ENCODE measurements at regions not wholly inside any gene's neighbourhood (a gene's known extent, or its start where the extent isn't known, plus 50 kb on each side); places are given as distances from the start of the nearest gene placed in this dataset.
"Not testable (repeated sequence)": the region's sequence is repeated elsewhere in the genome, so short reads cannot be mapped to it uniquely, and the experiment has no call there.

DNA sequence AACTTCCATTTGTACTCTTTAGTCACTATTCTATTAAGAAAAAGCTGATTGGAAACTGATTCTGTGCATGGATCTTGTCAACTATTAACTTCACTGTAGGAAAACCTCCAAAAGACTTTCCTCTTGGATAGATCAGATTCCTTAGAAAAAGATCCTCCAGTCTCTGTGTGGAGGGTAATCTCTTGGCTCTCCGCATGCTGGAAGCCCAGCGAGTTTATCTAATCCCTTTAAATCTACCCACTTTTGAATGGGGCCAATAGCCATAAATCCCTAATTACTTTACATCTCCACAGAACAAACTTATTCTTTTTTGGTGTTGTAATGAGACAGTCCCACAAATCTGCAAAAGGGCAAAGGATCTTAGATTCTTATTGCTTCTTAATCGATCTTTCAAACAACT, 1206.4 kb upstream of the ADGRL4 start:
- DNase-seq: no peak

DNA sequence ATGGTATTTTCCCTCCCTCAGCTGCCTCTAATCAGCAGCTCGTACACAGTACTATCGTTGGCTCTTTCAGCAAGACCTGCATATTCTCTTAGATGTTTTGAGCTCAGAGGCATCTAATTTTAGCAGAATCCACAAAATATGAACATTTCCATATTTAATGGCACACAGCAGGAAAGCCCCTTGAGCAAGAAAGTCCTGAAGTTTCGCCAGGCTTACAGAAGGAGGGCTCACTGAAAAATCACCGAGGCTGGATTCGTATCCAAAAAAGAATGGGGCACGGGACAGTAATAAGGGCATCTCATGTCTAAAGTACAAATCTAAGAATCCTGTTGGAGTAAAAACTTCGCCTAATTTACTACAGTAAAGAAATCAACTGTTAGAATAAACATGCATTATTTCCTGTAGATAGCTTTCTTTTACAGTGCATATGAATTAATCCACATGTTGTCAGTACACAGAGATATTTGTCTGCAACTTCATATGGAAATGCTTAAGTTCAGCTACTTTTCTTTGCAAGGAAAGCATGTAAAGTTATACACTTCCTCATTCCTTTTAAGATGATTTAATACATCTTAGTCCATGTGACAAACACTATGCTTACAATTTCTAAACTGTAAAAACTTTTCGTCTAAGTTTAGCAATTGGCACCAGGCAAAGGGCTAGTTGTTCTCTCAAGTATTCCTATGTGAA, 1205.3 kb upstream of the ADGRL4 start:
- no peak for DNase-seq

DNA sequence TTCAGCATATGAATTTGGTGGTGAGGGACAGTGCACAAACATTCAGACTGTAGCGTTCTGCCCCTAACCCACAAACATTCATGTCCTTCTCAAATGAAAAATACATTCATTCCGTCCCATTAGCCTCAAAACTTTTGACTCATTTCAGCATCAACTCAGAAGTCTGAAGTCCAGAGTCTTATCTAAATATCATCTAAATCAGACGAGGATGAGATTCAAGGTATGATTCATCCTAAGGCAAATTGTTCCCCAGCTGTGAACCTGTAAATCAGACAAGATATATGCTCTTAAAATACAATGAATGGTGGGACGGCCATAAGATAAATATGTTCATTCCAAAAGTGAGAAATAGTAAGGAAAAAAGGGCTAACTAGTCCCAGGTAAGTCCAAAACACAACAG, 1195.6 kb upstream of the ADGRL4 start:
- DNase-seq: no peak

DNA sequence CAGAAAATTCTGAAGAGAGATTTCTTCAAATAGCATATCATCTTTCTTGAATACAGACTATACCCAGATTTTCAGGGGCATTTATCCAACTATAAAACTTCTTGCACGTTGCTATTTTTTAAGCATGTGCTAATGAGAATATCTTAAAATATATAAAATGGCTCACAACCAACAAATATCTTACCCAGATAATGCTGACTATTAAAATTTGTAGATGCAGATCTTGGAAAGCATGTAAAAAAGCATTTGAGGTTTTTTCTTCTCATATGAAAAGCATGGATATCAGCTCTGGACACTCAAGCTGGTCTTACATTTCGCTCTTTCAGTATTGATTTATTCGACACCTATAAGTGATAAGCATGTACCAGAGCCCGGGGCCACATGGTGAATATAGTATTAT, 1187.7 kb upstream of the ADGRL4 start:
- DNase-seq: no peak

DNA sequence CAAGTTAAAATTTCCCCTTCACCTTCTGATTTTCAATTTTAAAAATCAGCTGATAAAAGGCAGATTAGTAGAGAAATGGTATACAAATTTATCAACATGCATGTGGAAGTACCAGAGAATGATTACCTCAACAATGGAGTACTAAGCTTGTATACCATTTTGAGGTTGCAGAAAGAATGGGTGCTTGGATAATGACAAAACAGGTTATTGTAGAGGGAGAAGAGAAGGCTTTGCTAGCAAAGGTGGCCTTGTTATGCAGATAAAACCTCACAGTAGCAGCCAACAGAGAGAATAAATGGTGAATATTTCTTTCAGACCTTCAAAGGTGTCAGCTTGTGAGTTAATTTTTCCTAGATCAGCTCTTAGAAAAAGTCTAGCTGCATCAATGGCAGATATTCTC, 1174.9 kb upstream of the ADGRL4 start:
- no peak for DNase-seq

DNA sequence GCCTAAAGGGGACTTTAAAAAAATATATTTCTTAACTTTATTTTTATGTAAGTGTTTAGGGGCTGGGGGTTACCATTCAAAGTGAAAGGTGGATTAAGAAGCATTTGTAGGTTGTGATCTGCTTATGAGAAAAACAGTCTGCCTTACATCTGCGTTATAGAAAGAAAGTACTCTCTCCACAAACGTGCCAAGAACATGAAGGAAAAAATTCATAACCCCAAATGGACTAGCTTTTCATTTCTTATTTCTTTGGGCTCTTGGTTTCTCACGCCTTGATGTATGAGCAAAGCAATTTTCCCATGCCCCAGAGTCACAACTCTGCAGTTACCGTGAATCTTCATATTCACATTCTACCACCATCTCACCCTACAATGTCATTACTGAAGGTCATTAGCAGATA, 1165.1 kb upstream of the ADGRL4 start:
- DNase-seq: no peak

DNA sequence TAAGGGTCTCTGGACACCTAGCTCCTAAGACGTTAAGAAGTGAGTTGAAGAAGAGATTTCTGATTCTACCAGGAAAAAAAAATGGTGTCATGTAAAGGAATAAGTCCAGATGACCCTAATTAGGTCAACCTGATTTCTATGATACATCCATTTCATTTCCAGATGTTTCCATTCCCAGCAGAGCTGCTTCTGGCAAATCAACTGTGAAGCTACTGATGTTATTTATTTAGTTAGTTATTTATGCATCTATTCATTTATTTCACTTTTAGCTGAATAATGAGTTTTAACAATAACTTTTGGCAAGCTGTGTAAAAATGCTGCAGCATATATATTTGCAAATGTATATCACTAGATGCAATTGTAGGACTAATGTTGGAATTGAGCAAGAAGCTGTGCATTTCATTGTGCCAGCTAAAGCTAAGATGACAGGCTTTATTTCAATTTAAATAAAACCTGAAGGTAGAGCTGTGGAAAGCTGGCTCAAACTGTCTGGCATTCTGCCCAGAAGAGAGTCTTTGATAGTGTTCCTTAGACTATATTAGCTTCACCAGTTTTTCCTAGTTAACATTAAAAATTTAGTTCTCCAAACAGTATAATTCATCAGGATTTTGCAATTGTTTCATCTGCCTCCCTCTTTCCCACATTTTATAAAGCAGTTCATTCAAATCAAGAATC, 1164.4 kb upstream of the ADGRL4 start:
- no peak for DNase-seq

DNA sequence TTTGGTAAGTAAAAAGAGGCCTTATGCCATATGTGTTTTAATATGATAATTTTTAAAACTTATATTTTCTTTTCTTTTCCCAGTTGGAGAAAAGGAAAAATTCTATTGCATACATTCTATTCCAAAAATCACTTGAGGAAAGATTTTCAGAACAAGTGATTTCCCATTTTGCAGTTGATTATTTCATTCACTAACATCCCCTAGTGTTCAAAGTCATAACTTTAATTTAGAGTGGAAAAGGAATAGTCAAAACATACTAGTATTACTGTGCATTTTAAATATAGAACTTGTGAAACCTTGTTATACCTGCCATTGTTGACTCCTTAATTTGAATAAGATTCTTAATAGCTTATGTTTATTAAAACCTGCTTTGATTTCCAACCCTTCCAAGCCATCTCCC, 1157.6 kb upstream of the ADGRL4 start:
- DNase-seq: no peak

DNA sequence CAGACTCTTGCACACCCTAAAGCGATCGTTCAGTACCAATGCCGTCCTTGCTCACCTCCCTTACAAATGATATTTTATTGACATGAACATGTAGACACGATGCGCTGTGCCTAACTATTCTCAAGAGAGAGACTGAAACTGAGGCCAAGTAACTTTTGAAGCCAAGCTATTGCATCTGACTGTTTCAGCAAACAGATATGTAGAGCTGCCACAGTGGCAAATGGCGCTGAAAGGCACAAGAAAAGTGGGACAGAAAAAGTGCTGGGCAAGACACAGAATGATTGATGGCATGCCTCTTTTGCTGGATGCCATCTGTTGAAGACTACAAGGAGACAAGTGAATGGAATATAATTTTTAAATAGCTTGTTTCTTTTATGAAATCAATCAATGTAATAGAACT, 1157.2 kb upstream of the ADGRL4 start:
- DNase-seq: no peak

DNA sequence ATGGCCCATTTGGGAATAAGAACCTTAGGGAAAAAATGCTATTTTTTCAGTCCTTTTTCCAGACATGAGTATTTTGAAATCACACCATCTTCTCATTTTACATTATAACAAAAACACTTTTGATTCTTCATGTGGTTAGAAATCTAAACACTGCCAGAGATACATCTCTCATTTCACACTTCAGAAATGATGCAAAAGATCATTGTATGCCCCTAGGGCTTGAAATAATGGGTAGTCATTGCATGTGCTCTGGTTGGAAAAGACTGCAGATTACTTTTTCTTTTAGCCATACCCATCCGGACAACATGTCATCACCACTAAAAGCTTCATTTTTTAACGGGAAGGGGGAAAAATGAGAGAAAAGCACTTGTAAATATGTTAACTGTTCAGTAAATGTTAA, 1152.2 kb upstream of the ADGRL4 start:
- DNase-seq: no peak

DNA sequence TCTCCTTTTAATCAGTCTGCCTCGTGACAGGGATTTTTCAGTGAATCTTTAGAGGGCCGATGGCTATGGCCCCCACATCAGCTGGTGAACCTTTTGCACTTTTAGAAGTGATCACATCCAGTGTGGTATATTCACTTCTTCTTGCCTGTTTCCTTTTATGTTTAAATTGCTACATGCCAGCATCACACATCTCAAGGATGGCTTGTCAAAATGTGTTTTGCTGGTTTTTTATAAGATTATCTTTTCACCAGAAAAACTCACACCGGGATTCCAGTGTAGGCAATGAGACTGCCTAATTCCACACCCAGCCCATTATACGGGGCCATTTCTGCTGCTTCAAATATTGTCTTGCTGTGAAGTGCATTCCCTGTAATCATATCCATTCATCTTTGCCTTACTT, 1151.7 kb upstream of the ADGRL4 start:
- DNase-seq: no peak

DNA sequence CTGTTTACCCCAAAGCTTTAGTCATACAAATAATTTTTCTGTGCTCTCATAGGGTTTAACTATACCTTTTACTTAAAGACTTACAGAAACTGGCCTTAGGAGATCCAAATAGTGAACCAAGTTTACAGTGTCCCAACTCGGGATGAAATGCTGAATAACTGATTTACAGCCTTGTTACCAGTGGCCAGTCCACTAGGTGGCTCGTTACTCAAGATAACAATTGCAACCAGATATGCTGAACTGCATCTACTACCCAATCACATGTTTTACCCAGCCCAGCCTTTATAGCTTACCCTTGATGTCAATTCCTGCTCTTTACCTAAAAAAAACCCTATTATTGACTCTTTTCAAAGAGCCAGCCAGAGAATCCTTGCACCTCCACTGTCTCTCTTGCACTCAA, 1148.8 kb upstream of the ADGRL4 start:
- no peak for DNase-seq

DNA sequence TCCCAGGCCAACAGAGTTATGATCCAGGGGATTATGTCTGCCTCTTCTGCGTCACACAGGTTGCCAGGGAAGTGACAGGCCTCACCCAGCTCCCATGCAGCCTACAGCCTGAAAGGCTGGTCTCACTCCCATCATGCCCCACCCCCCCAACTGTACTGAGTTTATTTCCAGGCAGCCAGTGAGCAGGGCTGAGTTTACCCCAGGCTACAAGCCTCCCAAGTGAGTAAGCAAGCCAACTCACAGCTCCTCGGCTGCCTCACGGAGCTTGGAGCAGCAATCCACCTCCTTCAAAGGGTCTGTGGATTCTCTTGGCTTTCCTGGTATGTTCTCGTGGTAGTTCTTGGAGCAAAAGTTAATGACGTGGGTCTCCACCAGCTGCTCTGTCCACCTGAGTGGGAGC, 1147.6 kb upstream of the ADGRL4 start:
- DNase-seq: no peak

DNA sequence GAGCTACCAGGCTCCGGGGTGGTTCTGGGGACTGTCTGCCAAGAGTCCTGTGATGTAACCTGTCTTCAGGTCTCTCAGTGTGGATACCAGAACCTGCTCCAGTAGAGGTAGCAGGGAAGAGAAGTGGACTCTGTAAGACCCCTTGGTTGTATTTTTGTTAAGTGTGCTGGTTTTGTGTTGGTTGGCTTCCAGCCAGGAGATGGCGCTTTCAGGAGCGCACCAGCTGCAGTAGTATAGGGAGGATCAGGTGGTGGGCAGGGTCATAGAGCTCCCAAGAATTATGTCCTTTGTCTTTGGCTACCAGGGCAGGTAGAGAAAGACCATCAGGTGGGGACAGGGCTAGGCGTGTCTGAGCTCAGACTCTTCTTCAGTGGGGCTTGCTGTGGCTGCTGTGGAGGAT, 1147.2 kb upstream of the ADGRL4 start:
- DNase-seq: no peak

DNA sequence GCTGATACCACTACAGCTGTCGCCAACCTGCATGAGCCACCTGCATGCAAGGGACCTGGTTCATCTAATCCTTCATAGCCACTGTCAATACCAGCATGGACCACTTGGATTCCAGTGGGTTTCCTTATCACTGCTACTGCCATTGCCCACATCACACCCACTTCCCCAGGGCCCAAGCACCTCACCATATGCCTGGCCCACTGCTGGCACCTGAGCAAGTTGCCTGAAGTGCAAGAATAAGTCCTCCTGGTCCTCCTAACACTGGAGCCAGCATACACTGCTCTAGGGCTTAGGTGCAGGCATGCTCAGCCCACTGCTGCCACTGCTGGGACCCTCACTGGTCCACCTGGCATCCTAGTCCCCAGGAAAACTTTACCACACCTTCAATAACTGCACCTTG, 1136.8 kb upstream of the ADGRL4 start:
- no peak for DNase-seq

DNA sequence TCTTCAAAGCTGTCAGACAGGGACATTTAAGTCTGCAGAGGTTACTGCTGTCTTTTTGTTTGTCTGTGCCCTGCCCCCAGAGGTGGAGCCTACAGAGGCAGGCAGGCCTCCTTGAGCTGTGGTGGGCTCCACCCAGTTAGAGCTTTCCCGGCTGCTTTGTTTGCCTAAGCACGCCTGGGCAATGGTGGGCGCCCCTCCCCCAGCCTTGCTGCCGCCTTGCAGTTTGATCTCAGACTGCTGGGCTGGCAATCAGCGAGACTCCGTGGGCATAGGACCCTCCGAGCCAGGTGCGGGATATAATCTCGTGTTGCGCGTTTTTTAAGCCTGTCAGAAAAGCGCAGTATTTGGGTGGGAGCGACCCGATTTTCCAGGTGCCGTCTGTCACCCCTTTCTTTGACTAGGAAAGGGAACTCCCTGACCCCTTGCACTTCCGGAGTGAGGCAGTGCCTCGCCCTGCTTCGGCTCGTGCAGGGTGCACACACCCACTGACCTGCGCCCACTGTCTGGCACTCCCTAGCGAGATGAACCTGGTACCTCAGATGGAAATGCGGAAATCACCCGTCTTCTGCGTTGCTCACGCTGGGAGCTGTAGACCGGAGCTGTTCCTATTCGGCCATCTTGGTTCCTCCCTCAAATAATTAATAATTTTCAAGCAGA, 1131.5 kb upstream of the ADGRL4 start:
- DNase-seq: not testable (repeated sequence)

DNA sequence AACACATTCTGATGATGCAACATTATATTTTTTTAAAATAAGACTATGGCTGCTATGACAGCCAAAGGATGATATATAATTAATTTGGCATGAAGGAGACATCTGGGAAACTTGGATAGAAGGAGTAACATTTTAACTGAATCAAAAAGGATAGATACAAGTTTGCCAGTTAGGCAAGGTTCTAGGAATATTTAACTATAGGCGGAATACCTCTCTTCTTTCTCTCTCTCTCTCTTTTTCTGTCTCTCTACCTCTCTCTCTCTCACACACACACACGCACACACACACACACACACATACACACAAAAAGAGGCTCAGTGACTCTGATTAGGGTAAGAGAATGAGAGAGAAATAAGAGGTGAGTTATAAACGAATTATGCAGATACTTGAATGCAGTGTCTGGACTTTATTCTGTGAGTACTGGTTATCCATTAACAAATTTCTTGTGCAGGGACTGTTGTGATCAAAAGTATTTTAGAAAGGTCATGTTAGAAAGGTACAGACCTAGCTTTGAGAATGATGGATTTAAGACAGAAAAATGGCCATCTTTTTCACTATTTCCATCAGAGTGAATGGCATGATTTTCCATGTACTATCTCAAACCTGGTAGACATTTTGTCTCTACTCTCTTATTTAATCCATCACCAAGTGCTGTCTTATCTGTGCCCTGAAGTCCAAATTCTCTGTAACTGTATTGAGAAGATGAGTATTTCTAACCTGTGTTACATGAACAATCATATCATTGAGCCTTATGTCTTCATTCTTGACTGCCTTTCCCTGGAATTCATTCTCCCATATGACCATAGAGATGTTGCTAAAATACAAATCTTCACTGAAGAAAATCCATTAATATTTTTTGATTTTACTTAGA, 1106.9 kb upstream of the ADGRL4 start:
- DNase-seq: no peak

DNA sequence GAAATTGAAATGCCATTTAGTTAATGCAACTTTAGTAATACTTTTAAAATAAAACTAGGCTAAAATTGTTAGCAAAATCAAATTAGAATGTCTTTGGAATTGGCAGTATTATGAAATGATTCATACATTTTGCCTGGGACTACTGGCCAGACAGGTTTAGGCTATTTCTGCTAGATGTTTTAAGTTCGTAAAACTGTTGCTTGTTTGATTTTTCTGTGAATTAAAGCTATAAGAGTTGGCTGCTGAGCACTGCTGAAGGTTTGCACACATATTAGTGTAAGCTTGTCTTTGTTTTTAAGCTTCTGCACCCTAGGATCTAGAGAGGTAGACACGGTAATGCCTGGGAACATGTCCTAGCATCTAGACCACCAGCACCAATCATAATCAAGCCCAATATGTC, 1094.6 kb upstream of the ADGRL4 start:
- no peak for DNase-seq

DNA sequence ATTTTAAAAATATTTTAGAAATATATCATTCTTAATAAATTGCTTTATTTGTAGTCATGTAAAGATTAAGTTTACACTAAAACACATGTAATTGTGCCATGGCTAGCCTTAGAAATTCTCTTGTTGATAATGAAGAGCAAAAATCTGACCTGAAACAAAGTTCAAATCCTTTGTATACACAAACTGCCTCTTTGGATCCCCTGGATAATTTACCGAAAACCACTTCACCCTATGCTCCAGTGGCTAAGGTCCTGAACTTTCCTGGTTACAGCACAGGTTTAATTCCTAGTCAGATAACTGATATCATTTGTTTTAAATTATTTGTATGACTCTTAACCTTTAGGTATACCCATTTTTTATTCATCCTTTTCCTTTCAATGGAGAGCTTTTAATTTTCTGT, 1093.2 kb upstream of the ADGRL4 start:
- no peak for DNase-seq

DNA sequence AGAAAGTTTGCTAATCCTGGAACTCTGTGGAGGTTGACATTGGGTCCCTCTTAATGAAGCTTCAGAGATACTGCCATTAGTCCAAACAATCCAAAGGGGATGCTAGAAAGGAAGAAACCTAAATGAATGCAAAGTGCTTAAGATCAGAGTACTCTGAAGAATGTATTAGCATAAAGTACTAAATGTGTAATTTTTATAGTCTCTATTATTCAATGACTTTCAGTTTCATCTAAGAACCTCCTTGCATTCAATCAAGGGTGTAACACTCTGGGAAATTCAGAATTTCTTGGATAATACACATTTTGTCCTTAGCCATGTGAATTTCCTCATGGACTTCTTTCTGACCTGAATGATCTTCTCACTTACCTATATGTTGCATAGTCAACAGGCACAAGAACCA, 1078.5 kb upstream of the ADGRL4 start:
- DNase-seq: no peak

DNA sequence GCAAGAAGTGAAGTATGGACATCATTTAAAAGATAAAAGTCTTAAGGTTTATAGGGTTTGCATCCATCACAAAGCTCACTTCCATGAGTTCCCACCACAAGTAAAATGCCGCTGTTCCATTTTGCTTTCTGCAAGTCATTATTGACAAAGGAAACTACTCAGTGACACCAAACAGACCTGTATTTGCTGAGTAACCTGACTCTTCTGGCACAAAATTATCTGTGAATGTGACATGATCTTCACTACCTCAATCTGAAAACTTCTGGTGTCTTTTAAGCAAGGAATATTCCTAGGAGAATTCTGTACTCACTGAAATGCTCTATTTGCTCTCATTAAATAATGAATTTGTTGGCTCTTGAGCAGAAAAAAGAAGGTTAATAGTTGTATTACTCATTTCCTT, 1077.4 kb upstream of the ADGRL4 start:
- DNase-seq: no peak

DNA sequence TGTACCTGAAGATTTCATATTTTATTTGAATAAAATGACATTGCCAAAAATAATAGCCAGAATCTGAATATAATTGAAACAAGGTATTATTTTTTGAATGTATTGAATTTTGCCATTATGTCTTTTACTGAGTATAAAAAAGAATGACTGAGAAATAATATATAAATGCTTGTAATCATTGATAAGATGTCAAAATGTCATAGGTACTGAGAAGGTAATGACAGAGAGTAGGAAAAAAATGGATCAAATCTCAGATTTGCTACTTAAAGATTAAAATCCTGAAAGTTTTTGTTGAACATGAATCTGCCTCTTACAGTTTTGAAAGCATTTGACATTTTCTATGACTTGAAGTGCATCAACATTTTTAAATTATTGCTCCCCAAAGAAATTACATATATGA, 1069.9 kb upstream of the ADGRL4 start:
- DNase-seq: no peak

DNA sequence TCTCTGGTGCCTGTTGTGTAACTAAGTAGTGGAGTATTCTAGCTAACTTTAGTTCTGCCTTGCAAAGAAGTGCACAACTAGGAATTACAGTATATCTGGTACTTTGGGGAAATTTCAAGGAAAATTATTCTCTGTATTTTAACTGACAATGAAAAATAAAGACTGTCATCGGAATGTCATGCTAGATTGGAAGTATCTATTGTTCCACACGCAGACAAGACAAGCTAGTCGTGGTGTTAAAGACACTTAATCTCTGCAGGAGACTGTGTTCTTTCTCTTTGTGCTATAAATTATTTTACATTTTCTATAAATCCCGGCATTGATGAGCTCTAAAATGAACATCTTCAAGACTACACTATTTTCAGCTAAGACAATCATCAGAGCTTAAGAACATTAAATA, 1068.8 kb upstream of the ADGRL4 start:
- DNase-seq: no peak

DNA sequence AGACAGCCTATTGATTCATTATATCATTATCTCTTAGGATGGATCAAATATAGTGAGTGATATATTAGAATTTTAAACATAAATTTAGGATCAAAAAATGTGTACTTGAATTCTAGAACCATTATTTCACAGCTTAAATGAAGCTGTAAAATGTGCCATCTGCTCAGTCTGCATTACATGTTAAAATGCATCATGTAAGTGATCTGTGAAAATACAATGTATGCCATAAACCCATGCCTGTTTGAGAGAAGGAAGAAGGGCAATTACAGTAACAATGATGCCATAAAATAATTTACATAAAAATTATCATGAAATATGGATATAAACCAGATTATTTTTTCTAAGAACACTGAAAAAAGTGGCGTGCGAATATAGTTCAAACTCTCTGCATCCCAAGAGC, 1066.0 kb upstream of the ADGRL4 start:
- no peak for DNase-seq
